ENCODE measurements at regions not wholly inside any gene's neighbourhood (a gene's known extent, or its start where the extent isn't known, plus 50 kb on each side); places are given as distances from the start of the nearest gene placed in this dataset.

GRCh38 chr4:166493924-166494345 lies 620.9 kb downstream of the TLL1 start:
- TF ChIP-seq NONO (IDR thresholded peaks at IDR 0.05; ENCODE audit: low read depth in 2 of 2, low read length in 1 of 2) (no peak), CTCF (IDR thresholded peaks at IDR 0.05 in 2 of 3, conservative IDR thresholded peaks at IDR 0.05 in 1 of 3; ENCODE audit: insufficient read depth in 2 of 3, low read depth in 1 of 3, low read length in 3 of 3) (no peak), BRD4 (IDR thresholded peaks at IDR 0.05) (no peak), DMBX1 (CRISPR knock-in tag; IDR thresholded peaks at IDR 0.05; ENCODE audit: borderline replicate concordance) (no peak), BRCA1 (IDR thresholded peaks at IDR 0.05) (no peak), BRCA1 (CRISPR knock-in tag; IDR thresholded peaks at IDR 0.05) (no peak), EHMT2 (IDR thresholded peaks at IDR 0.05) (no peak), MAFF (IDR thresholded peaks at IDR 0.05; ENCODE audit: low read length) (no peak), ATF6 (CRISPR knock-in tag; IDR thresholded peaks at IDR 0.05) (no peak)
